A549 (cell line): ENCODE measurements at regions not wholly inside any gene's neighbourhood (a gene's known extent, or its start where the extent isn't known, plus 50 kb on each side); places are given as distances from the start of the nearest gene placed in this dataset.

Experiments used
- CEBPB ChIP-seq, 2 experiments: fragments of >200 bp in 1 of 2; sonication (Bioruptor Twin) in 1 of 2; formaldehyde crosslinking in 1 of 2; IDR thresholded peaks; 2 replicates each; pipeline ENCODE4 v1.6.1; 2012 to 2016
- CHD2 ChIP-seq: fragments of 150-350 bp; IDR thresholded peaks from 2 replicates; pipeline ENCODE4 v1.6.1; 2014; ENCODE audit warnings: low read length; ENCODE audit not compliant: partially characterized antibody
- EP300 ChIP-seq, 2 experiments: fragments of >200 bp; sonication (Bioruptor Twin); formaldehyde crosslinking; IDR thresholded peaks; 2 replicates in 1 of 2; 3 replicates in 1 of 2; pipeline ENCODE4 v1.6.1; 2016 to 2017
- MAFK ChIP-seq: fragments of 450-650 bp; IDR thresholded peaks from 2 replicates; pipeline ENCODE4 v1.6.1; 2014; ENCODE audit not compliant: partially characterized antibody
- MAZ ChIP-seq: fragments of 150-350 bp; IDR thresholded peaks from 2 replicates; pipeline ENCODE4 v1.6.1; 2014; ENCODE audit warnings: antibody characterized with exemption, low read depth, low read length, borderline replicate concordance
- MYC ChIP-seq: IDR thresholded peaks from 2 replicates; pipeline ENCODE4 v1.6.1; 2012; ENCODE audit warnings: mild to moderate bottlenecking, inconsistent platforms, low read length, improper control_type of control experiment, borderline replicate concordance
- POLR2A ChIP-seq: IDR thresholded peaks from 2 replicates; pipeline ENCODE4 v1.6.1; 2012; ENCODE audit warnings: mild to moderate bottlenecking, low read length
- RAD21 ChIP-seq, 2 experiments: fragments of >200 bp in 1 of 2; sonication (Bioruptor Twin) in 1 of 2; formaldehyde crosslinking in 1 of 2; IDR thresholded peaks in 1 of 2; conservative IDR thresholded peaks in 1 of 2; 2 replicates in 1 of 2; 3 replicates in 1 of 2; pipeline ENCODE4 v1.6.1; 2012 to 2018; ENCODE audit warnings: inconsistent platforms in 1 of 2
- RARB ChIP-seq: fragments of 250-450 bp; sonication (Bioruptor Pico); IDR thresholded peaks from 2 replicates; pipeline ENCODE4 v1.8.0; 2021; ENCODE audit warnings: mild to moderate bottlenecking, moderate library complexity
- RFX5 ChIP-seq: fragments of 450-650 bp; IDR thresholded peaks from 2 replicates; pipeline ENCODE4 v1.7.1; 2014; ENCODE audit warnings: antibody characterized with exemption, mild to moderate bottlenecking, moderate library complexity
- TF ChIP-seq, protein P1 (sequence below): fragments of >200 bp; sonication (Bioruptor Twin); formaldehyde crosslinking; IDR thresholded peaks from 3 replicates; pipeline ENCODE4 v1.5.1; 2016
- TF ChIP-seq, protein P2 (sequence below): fragments of 200-600 bp; sonication (generic); IDR thresholded peaks from 2 replicates; pipeline ENCODE4 v1.6.1; 2016; ENCODE audit warnings: antibody characterized with exemption, mild to moderate bottlenecking, moderate library complexity
- TF ChIP-seq, protein P3 (sequence below): IDR thresholded peaks from 2 replicates; pipeline ENCODE4 v1.6.1; 2012

DNA sequence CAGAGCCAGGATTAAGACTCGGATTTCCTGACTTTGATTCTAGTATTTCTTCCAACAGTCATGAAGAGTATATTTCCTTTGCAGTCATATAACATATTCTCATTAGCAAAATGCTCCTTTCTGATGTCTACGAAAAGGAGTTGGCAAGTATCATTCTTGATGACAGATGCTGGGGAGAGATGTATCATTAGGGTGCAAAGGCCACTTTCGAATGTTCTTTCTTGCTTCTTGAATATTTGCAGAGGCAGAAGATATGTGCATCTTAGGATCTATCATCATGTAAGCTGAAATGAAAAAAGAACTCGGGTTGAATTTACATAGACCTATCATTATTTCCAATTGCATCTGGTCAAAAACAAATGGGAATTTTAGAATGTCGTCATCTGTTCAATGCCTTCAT lies 294.4 kb downstream of the BAMBI start:
- TF ChIP-seq, protein P1, sequence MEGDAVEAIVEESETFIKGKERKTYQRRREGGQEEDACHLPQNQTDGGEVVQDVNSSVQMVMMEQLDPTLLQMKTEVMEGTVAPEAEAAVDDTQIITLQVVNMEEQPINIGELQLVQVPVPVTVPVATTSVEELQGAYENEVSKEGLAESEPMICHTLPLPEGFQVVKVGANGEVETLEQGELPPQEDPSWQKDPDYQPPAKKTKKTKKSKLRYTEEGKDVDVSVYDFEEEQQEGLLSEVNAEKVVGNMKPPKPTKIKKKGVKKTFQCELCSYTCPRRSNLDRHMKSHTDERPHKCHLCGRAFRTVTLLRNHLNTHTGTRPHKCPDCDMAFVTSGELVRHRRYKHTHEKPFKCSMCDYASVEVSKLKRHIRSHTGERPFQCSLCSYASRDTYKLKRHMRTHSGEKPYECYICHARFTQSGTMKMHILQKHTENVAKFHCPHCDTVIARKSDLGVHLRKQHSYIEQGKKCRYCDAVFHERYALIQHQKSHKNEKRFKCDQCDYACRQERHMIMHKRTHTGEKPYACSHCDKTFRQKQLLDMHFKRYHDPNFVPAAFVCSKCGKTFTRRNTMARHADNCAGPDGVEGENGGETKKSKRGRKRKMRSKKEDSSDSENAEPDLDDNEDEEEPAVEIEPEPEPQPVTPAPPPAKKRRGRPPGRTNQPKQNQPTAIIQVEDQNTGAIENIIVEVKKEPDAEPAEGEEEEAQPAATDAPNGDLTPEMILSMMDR: no peak
- TF ChIP-seq POLR2A: no peak
- TF ChIP-seq, protein P2, sequence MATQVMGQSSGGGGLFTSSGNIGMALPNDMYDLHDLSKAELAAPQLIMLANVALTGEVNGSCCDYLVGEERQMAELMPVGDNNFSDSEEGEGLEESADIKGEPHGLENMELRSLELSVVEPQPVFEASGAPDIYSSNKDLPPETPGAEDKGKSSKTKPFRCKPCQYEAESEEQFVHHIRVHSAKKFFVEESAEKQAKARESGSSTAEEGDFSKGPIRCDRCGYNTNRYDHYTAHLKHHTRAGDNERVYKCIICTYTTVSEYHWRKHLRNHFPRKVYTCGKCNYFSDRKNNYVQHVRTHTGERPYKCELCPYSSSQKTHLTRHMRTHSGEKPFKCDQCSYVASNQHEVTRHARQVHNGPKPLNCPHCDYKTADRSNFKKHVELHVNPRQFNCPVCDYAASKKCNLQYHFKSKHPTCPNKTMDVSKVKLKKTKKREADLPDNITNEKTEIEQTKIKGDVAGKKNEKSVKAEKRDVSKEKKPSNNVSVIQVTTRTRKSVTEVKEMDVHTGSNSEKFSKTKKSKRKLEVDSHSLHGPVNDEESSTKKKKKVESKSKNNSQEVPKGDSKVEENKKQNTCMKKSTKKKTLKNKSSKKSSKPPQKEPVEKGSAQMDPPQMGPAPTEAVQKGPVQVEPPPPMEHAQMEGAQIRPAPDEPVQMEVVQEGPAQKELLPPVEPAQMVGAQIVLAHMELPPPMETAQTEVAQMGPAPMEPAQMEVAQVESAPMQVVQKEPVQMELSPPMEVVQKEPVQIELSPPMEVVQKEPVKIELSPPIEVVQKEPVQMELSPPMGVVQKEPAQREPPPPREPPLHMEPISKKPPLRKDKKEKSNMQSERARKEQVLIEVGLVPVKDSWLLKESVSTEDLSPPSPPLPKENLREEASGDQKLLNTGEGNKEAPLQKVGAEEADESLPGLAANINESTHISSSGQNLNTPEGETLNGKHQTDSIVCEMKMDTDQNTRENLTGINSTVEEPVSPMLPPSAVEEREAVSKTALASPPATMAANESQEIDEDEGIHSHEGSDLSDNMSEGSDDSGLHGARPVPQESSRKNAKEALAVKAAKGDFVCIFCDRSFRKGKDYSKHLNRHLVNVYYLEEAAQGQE: no peak
- no peak for TF ChIP-seq CEBPB (IDR thresholded peaks at IDR 0.05)
- TF ChIP-seq MAFK: no peak
- TF ChIP-seq EP300 (IDR thresholded peaks at IDR 0.05): no peak
- no peak for TF ChIP-seq RAD21 (conservative IDR thresholded peaks at IDR 0.05 in 1 of 2, IDR thresholded peaks at IDR 0.05 in 1 of 2)
- no peak for TF ChIP-seq MAZ
- no peak for TF ChIP-seq RARB
- TF ChIP-seq RFX5: no peak
- TF ChIP-seq, protein P3, sequence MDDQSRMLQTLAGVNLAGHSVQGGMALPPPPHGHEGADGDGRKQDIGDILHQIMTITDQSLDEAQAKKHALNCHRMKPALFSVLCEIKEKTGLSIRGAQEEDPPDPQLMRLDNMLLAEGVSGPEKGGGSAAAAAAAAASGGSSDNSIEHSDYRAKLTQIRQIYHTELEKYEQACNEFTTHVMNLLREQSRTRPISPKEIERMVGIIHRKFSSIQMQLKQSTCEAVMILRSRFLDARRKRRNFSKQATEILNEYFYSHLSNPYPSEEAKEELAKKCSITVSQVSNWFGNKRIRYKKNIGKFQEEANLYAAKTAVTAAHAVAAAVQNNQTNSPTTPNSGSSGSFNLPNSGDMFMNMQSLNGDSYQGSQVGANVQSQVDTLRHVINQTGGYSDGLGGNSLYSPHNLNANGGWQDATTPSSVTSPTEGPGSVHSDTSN: no peak
- TF ChIP-seq MYC: no peak
- no peak for TF ChIP-seq CHD2
